ENCODE measurements at regions not wholly inside any gene's neighbourhood (a gene's known extent, or its start where the extent isn't known, plus 50 kb on each side); places are given as distances from the start of the nearest gene placed in this dataset.

DNA sequence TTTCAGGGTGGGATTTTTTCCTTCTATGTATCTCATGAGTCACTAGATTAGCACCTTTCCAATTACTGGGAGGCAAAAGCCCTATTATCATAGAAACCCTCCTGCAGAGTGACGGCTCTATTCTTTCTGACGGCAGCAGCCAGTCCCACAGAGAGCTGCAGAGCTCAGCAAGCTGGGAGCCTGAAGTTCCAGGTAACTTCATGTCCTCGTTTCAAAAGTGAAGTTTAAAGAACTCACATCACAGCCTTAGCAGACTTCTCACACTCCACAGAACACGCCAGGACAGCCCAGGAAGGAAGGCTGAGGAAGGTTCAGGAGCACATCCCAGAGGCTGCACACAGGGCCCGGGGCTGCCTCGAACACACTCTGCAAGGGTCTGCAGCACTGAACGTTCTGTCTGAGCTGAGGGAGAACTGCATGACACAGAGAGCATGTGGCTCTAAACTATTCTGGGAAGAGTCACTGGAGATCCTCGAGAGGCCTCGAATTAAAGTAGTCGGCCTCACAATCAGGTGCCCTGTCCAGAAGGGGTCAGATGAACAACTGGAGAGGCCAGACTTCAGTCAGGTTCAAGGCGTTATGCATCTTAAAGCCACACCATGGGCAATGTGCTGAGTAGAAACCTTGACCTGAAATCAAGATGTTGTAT lies 104.2 kb upstream of the DRD2 start:
- DNase-seq: no peak

GRCh38 chr11:113578715-113579250 lies 103.6 kb upstream of the DRD2 start:
- DNase-seq: no peak

- no peak for DNase-seq
Measured at GRCh38 chr11:113578033-113578380, 102.8 kb upstream of the DRD2 start.

DNA sequence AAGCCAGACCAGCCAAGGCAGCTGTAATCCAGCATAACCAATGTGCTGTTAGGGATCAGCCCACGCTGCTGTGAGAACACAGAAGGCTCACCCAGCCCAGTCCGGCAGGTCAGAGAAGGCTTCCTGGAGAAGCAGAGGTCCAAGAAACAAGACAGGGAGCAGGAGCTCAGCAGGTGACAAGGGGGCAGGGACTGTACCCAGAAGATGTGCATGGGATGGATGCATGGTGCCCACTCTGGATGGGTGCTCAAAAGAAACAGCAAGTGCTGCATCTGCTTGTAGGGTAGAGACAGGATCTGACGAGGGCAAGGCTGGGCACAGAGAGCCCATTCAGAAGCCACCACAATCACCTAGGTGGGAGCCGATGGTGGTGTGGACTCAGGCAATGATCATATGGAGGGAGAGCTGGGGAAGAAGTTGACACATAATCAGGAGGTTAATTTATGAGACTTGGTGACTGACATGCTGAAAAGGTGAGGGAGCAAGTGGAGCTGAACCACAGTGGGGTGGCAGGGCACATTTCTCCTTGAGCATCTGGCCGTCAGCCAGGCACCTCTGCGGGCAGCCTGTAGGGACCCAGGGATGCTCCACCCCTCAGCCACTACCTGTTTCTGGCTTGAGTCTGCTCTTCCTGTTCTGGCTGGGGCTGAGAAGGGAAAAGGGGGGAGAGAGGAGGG lies 102.3 kb upstream of the DRD2 start:
- no peak for DNase-seq

- DNase-seq: no peak
Measured at GRCh38 chr11:113574586-113574985, 99.4 kb upstream of the DRD2 start.

DNA sequence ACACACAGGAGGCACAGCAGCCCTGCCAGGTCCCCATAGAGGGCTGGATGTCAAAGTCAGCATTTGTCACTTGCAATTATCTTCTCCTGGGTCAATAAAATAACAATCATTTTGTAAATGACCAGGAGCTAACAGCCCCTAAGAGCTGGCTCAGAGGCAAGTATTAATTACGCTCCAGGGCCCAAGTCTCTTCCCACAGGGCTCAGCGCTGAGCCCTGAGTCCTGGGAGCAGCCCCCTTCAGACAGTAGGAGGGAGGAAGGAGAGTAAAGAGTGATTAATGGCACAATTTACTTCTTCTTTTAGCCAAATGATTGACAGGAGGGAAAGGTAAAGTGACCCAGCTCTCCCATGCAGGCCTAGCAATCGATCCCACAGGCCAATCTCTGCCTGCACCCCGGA lies 99.0 kb upstream of the DRD2 start:
- DNase-seq: no peak

DNA sequence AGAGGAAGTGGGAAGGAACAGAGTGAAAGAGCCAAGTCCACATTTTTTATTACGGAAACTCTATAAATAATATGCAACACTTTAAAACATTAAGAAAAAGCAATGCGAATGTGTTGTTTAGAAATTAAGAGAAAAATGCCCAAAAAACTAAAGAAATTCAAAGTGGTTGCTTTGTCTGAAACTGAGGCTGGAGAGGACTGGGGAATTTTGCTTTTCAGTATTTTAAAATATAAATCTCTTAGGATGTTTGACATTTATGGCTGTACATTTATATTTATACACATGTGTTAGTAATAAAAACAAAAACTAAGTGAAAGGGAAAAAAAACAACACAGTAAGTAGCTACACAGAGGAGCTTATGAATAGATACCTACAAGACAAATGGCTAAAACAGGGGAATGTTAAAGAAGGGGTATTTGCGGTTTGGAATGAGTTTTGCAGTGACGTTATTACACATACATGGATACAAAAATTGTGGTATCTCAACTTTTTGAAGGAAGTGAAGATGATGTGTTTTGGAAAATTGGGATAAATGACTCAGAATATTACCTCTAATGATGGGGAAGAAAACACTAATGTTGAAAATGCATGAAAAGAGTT lies 97.0 kb upstream of the DRD2 start:
- no peak for DNase-seq

GRCh38 chr11:113571531-113571930 lies 96.3 kb upstream of the DRD2 start:
- no peak for DNase-seq

DNA sequence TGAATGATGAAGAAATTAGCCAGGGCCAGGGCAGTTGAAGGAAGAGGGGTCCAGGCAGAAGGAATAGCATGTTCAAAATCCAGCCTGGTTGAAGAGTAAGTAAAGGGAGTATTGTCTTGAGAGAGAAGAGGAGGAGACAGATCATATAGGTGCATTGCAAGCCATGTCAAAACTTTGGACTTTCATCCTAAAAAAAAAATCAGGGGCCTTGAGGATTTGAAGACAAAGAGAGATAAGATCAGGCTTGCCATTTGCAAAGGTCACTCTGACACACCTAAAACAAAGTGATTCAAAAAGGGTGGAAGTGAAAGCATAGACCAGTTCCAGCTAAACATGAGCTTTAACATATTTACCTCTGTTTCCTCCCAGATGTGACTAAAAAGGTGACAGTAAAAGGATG lies 95.7 kb upstream of the DRD2 start:
- DNase-seq: no peak

DNA sequence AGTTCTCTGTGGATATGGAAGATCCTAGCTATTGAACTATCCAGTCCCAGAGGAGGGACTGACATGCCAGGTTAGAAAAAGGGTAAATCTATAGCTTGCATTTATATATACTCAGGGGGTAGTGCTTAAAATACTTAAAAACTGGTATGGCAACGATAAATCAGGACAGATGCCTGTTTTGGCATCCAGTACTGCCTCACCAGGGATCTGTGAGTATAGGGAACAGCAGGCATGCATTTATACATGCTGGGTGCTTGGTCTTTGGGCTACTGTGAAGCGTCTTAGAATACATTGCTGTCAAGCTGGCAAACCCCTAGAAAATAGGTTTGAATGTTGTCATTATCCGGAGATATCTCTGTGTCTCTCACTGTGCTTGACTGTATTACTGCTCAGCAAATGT lies 94.2 kb upstream of the DRD2 start:
- DNase-seq: no peak

DNA sequence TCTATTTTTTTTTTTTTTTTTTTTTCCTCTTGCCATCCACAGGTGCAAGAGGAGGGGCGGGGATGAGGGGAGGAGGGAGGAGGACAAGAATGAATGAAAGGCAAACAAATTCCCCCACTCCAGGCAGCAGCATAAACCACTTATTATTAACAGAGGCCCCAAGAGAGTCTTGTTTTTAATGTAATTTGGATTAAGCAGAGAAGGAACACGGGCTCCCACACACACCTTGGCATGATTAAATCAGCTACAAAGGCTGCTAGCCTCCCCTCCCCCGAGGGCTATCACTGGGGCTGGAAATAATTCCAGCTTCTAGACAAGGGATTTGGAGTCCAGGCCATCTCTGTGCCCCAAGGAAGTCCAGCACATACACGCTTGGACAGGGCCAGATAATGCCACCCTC lies 93.4 kb upstream of the DRD2 start:
- no peak for DNase-seq

GRCh38 chr11:113567867-113568544 lies 92.8 kb upstream of the DRD2 start:
- DNase-seq: no peak

DNA sequence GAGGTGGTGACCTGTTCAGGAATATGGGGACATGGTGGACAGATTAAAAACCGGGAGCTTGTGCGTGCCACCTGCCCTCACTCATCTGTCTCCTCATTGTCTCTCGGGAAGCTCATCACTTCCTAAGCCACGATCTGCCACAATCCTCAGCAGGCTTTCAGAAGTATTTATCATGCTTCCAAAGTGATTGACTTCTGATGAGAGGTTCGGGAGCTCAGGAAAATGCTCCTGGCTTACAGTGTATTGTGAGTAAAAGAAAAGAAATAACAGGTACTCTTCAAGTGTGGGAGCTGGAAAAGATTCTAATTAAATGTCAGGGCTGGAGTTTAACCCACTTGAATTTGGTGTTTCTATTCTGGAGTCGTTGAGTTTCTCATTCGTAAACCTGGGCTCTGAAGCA lies 91.9 kb upstream of the DRD2 start:
- no peak for DNase-seq

GRCh38 chr11:113564527-113565130 lies 89.4 kb upstream of the DRD2 start:
- no peak for DNase-seq

GRCh38 chr11:113563766-113564526 lies 88.7 kb upstream of the DRD2 start:
- no peak for DNase-seq

GRCh38 chr11:113562981-113563461 lies 87.8 kb upstream of the DRD2 start:
- DNase-seq: no peak

GRCh38 chr11:113562576-113562975 lies 87.4 kb upstream of the DRD2 start:
- DNase-seq: no peak

- DNase-seq: no peak
Measured at GRCh38 chr11:113557926-113558325, 82.7 kb upstream of the DRD2 start.

DNA sequence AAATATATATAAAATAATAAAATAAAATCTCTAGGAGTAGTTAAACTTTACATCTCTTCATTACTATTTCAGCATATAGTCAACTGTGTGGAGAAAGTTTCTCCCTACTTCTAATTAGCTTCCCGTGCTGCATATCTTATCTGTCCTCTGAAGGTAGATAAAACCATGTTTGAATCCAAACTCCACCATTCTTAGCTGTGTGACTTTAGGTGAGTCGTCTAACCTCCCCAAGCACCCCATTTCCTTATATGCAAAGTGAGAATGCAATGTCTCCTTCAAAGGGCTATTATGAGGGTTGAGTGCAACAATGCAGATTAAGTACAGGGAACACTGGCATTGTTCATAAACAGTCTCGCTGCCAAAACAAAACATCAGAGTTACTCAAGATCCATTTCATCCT lies 80.8 kb upstream of the DRD2 start:
- no peak for DNase-seq

- no peak for DNase-seq
Measured at GRCh38 chr11:113555071-113555619, 79.9 kb upstream of the DRD2 start.

- DNase-seq: no peak
Measured at GRCh38 chr11:113554526-113554925, 79.3 kb upstream of the DRD2 start.

DNA sequence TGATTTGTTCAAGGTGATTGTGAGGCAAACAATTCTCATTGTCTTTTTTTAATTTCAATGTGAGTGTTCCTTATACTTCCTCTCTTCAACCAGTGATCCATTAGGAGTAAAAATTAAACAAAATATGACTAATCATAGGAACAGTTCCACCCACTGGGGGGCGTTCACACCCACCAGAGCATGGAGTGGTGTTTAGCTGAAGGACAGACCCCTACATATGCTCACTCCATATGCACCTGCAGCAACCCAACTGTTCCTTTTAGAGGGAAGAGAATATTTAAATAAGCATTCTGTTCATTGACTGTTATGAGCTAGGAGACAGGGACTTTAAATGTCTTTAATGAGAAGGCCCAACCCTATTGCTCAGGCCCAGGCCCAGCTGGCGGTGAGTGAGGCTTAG lies 78.7 kb upstream of the DRD2 start:
- DNase-seq: no peak
